ENCODE measurements at regions not wholly inside any gene's neighbourhood (a gene's known extent, or its start where the extent isn't known, plus 50 kb on each side); places are given as distances from the start of the nearest gene placed in this dataset.
A peak's percentile ranks its signal among the peaks of the same experiment; 100 is the strongest.

- no peaks in the 10 kb centered on the region for H3K36me3 ChIP-seq
- WGBS: 51% methylated on average over 9 of the region's 9 CpGs
- H3K4me3 ChIP-seq: no peak overlapping the region
- TF ChIP-seq POLR2A (IDR thresholded peaks at IDR 0.05): no peak
- TF ChIP-seq POLR2AphosphoS5 (IDR thresholded peaks at IDR 0.05): no peak
- TF ChIP-seq CTCF (IDR thresholded peaks at IDR 0.05): no peak
- no peak for DNase-seq (ENCODE audit: low spot score)
- H3K27me3 ChIP-seq (replicated peaks; ENCODE audit: insufficient read depth): no peaks in the 10 kb centered on the region
- intact Hi-C loops (cut with DNase I): loop anchor here (10.0 kb wide), 1 partner anchor 868 kb away; no protein-coding TSS in a partner anchor
- no peak overlapping the region for H3K27ac ChIP-seq
- H3K4me1 ChIP-seq (replicated peaks): peaks cover 13% of the 10 kb centered on the region
- no peaks in the 10 kb centered on the region for H3K9me3 ChIP-seq
Measured at GRCh38 chr19:31553112-31553845, 204.0 kb upstream of the TSHZ3 start.

- TF ChIP-seq POLR2AphosphoS5 (IDR thresholded peaks at IDR 0.05) (no peak), CTCF (IDR thresholded peaks at IDR 0.05) (no peak), POLR2A (IDR thresholded peaks at IDR 0.05) (no peak)
- H3K36me3 ChIP-seq: no peaks in the 10 kb centered on the region
- 41% methylated on average over 8 of the region's 8 CpGs for whole genome bisulfite sequencing
- H3K27me3 ChIP-seq (replicated peaks; ENCODE audit: insufficient read depth): no peaks in the 10 kb centered on the region
- peaks cover 13% of the 10 kb centered on the region for H3K4me1 ChIP-seq (replicated peaks)
- H3K9me3 ChIP-seq: no peaks in the 10 kb centered on the region
- no peak overlapping the region for H3K27ac ChIP-seq
- no peak overlapping the region for H3K4me3 ChIP-seq
- intact Hi-C loops (cut with DNase I): loop anchor here (10.0 kb wide), 1 partner anchor 869 kb away; no protein-coding TSS in a partner anchor
- no peak for DNase-seq (ENCODE audit: low spot score)
Measured at GRCh38 chr19:31553846-31554215, 204.6 kb upstream of the TSHZ3 start.

GRCh38 chr19:31554360-31554759, 205.1 kb upstream of the TSHZ3 start:
- WGBS: 68% methylated on average over 9 of the region's 9 CpGs
- no peaks in the 10 kb centered on the region for H3K9me3 ChIP-seq
- peak overlapping the region in 1 of 2 donors; percentile 19 for H3K27ac ChIP-seq
- no peaks in the 10 kb centered on the region for H3K36me3 ChIP-seq
- peaks cover 13% of the 10 kb centered on the region for H3K4me1 ChIP-seq (replicated peaks)
- TF ChIP-seq POLR2A (IDR thresholded peaks at IDR 0.05) (no peak), CTCF (IDR thresholded peaks at IDR 0.05) (no peak), POLR2AphosphoS5 (IDR thresholded peaks at IDR 0.05) (no peak)
- DNase-seq (ENCODE audit: low spot score): no peak
- no peak overlapping the region for H3K4me3 ChIP-seq
- no peaks in the 10 kb centered on the region for H3K27me3 ChIP-seq (replicated peaks; ENCODE audit: insufficient read depth)
- intact Hi-C loops (cut with DNase I): loop anchor here (10.0 kb wide), 1 partner anchor 870 kb away; no protein-coding TSS in a partner anchor

GRCh38 chr19:31555634-31556215, 206.5 kb upstream of the TSHZ3 start:
- Histone ChIP-seq H3K9me3 (no peaks in the 10 kb centered on the region), H3K27me3 (replicated peaks; ENCODE audit: insufficient read depth) (no peaks in the 10 kb centered on the region), H3K4me3 (no peak overlapping the region), H3K36me3 (no peaks in the 10 kb centered on the region), H3K4me1 (replicated peaks) (peaks cover 13% of the 10 kb centered on the region), H3K27ac (peak overlapping the region in 1 of 2 donors; percentile 24)
- intact Hi-C loops (cut with DNase I): loop anchor here (10.0 kb wide), 1 partner anchor 871 kb away; no protein-coding TSS in a partner anchor
- TF ChIP-seq CTCF (IDR thresholded peaks at IDR 0.05) (peak in 2 of 4 experiments; percentile 19 to 43), POLR2AphosphoS5 (IDR thresholded peaks at IDR 0.05) (peak; percentile 72), POLR2A (IDR thresholded peaks at IDR 0.05) (no peak)
- 27% methylated on average over 8 of the region's 8 CpGs for WGBS
- peak; percentile 51 for DNase-seq (ENCODE audit: low spot score)
